Trophoblast cell (in vitro differentiated cells and primary cell): ENCODE measurements at regions not wholly inside any gene's neighbourhood (a gene's known extent, or its start where the extent isn't known, plus 50 kb on each side); places are given as distances from the start of the nearest gene placed in this dataset.

ENCODE experiments used
- DNase-seq, 2 donors: peaks; one replicate each; pipeline ENCODE4 v3.0.0-alpha.2; 2016
- H2AFZ ChIP-seq: 2 replicates; pipeline ENCODE4 v1.6.1; 2013; ENCODE audit warnings: low read length, moderate library complexity, mild to moderate bottlenecking; ENCODE audit not compliant: insufficient read depth, poor library complexity
- H2AK5ac ChIP-seq: 2 replicates; pipeline ENCODE4 v1.6.1; 2013; ENCODE audit warnings: mild to moderate bottlenecking, low read length
- H2BK120ac ChIP-seq: 2 replicates; pipeline ENCODE4 v1.6.1; 2013; ENCODE audit warnings: low read length, mild to moderate bottlenecking, moderate library complexity; ENCODE audit not compliant: insufficient read depth, poor library complexity
- H2BK12ac ChIP-seq: 2 replicates; pipeline ENCODE4 v1.6.1; 2013; ENCODE audit warnings: mild to moderate bottlenecking, low read length, moderate library complexity
- H2BK5ac ChIP-seq: 2 replicates; pipeline ENCODE4 v1.6.1; 2013; ENCODE audit warnings: low read length, low read depth, moderate library complexity, mild to moderate bottlenecking; ENCODE audit not compliant: poor library complexity
- H3K14ac ChIP-seq: 2 replicates; pipeline ENCODE4 v1.6.1; 2013; ENCODE audit warnings: mild to moderate bottlenecking, low read length
- H3K18ac ChIP-seq: 2 replicates; pipeline ENCODE4 v1.6.1; 2013; ENCODE audit warnings: mild to moderate bottlenecking, low read length
- H3K23ac ChIP-seq: 2 replicates; pipeline ENCODE4 v1.6.1; 2013; ENCODE audit warnings: low read length
- H3K27ac ChIP-seq: 2 replicates; pipeline ENCODE4 v1.5.1; 2013; ENCODE audit warnings: low read depth, mild to moderate bottlenecking, inconsistent platforms, low read length, moderate library complexity
- H3K27me3 ChIP-seq: 2 replicates; pipeline ENCODE4 v1.6.1; 2013; ENCODE audit warnings: inconsistent platforms, mild to moderate bottlenecking, low read length, moderate library complexity; ENCODE audit not compliant: insufficient read depth
- H3K36me3 ChIP-seq, 2 experiments: 1 replicate in 1 of 2; 2 replicates in 1 of 2; pipeline ENCODE4 v1.6.1; 2013; ENCODE audit warnings: low read length in 2 of 2, mild to moderate bottlenecking in 2 of 2, moderate library complexity in 1 of 2; ENCODE audit not compliant: insufficient read depth in 2 of 2, control insufficient read depth in 1 of 2
- H3K4ac ChIP-seq: 2 replicates; pipeline ENCODE4 v1.6.1; 2013; ENCODE audit warnings: low read depth, mild to moderate bottlenecking, low read length, moderate library complexity
- H3K4me1 ChIP-seq, 2 experiments: 1 replicate in 1 of 2; 2 replicates in 1 of 2; pipeline ENCODE4 v1.6.1; 2013; ENCODE audit warnings: low read length in 2 of 2, mild to moderate bottlenecking in 2 of 2, moderate library complexity in 1 of 2; ENCODE audit not compliant: insufficient read depth in 2 of 2, control insufficient read depth in 1 of 2
- H3K4me2 ChIP-seq: 2 replicates; pipeline ENCODE4 v1.6.1; 2013; ENCODE audit warnings: inconsistent platforms, mild to moderate bottlenecking, low read length, moderate library complexity
- H3K4me3 ChIP-seq: 2 replicates; pipeline ENCODE4 v1.5.1; 2013; ENCODE audit warnings: mild to moderate bottlenecking, low read depth, low read length, inconsistent platforms
- H3K79me1 ChIP-seq: one replicate; pipeline ENCODE4 v1.6.1; 2013; ENCODE audit warnings: low read length
- H3K79me2 ChIP-seq: 2 replicates; pipeline ENCODE4 v1.6.1; 2013; ENCODE audit warnings: low read length, mild to moderate bottlenecking; ENCODE audit not compliant: control insufficient read depth, insufficient read depth, poor library complexity
- H3K9ac ChIP-seq: 2 replicates; pipeline ENCODE4 v1.6.1; 2013; ENCODE audit warnings: mild to moderate bottlenecking, low read length
- H3K9me3 ChIP-seq: 2 replicates; pipeline ENCODE4 v1.6.1; 2013; ENCODE audit warnings: low read depth, mild to moderate bottlenecking, control low read depth, inconsistent platforms, low read length; ENCODE audit not compliant: insufficient read depth
- H4K12ac ChIP-seq: 2 replicates; pipeline ENCODE4 v1.6.1; 2013; ENCODE audit warnings: low read depth, mild to moderate bottlenecking, low read length, moderate library complexity
- H4K8ac ChIP-seq: 2 replicates; pipeline ENCODE4 v1.6.1; 2013; ENCODE audit warnings: low read depth, mild to moderate bottlenecking, low read length, moderate library complexity
- H4K91ac ChIP-seq: one replicate; pipeline ENCODE4 v1.6.1; 2013; ENCODE audit warnings: low read depth, mild to moderate bottlenecking, low read length, moderate library complexity
- WGBS: extraction: QIAGEN DNeasy Blood & Tissue Kit; methylation state at CpG from one replicate; pipeline ENCODE4 v1.1.7; 2013; ENCODE audit warnings: missing lambda C conversion rate; ENCODE audit not compliant: insufficient read length, insufficient coverage; ENCODE audit errors: extremely low coverage; 5-methylcytosine and 5-hydroxymethylcytosine counted together

DNA sequence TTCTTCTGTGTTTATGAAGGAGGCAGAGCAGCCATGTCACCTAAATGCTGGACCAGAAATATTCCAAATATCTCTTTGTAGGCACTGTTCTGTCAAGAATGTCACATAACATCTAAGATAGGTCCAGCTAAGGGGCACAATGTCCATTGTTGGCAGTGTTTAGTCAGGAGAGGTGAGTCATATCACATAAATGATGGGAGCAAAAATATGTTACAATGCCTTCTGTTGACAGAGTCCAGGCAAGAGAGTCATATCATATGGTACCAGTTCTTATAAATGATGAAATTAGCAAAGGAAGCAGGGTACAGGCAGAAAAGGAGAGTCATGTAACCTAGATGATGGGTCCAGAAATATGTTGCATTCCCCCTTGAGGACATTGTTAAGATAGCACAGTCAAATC is 904.4 kb upstream of the AMELY start:
- Histone ChIP-seq H3K27me3 (no peaks in the 10 kb centered on the region), H2AFZ (no peak overlapping the region), H3K14ac (no peak overlapping the region), H3K9me3 (no peaks in the 10 kb centered on the region), H3K79me1 (peaks cover 2% of the 10 kb centered on the region), H3K18ac (no peak overlapping the region), H3K79me2 (no peaks in the 10 kb centered on the region), H2AK5ac (no peak overlapping the region), H3K4me1 (no peaks in the 10 kb centered on the region), H3K4me2 (no peak overlapping the region), H3K4me3 (no peak overlapping the region), H3K27ac (no peak overlapping the region), H4K12ac (no peak overlapping the region), H2BK120ac (no peak overlapping the region), H2BK5ac (no peak overlapping the region), H3K36me3 (no peaks in the 10 kb centered on the region), H4K91ac (no peak overlapping the region), H3K4ac (no peak overlapping the region), H3K9ac (no peak overlapping the region), H4K8ac (no peak overlapping the region), H3K23ac (no peak overlapping the region), H2BK12ac (no peak overlapping the region)
- no peak for DNase-seq

DNA sequence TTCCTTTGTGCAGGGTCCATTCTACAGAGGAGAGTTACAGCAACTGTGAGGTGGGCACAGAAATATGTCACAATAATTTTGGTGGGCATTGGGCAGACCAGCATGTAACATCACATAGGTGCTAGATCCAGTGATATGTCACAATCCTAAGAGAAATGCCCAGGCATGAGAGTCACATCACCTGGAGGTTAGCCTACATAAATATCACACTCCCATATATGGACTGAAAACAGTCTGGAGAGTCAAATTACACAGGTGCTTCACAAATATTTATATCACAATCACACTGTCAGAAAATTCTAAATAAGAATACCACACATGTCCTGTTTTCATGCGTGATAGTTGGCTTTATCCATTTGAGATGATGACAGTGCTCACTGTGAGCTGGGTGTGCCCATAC is 903.7 kb upstream of the AMELY start:
- H3K4me3 ChIP-seq = no peak overlapping the region
- H2BK5ac ChIP-seq = no peak overlapping the region
- H3K79me1 ChIP-seq = peaks cover 2% of the 10 kb centered on the region
- H3K27ac ChIP-seq = no peak overlapping the region
- H3K4ac ChIP-seq = no peak overlapping the region
- no peak overlapping the region for H2BK12ac ChIP-seq
- no peak for DNase-seq
- H3K4me1 ChIP-seq = no peaks in the 10 kb centered on the region
- H3K79me2 ChIP-seq = no peaks in the 10 kb centered on the region
- H3K9ac ChIP-seq = no peak overlapping the region
- no peak overlapping the region for H4K8ac ChIP-seq
- no peak overlapping the region for H3K14ac ChIP-seq
- H4K12ac ChIP-seq = no peak overlapping the region
- H2BK120ac ChIP-seq = no peak overlapping the region
- H3K4me2 ChIP-seq = no peak overlapping the region
- H3K9me3 ChIP-seq = no peaks in the 10 kb centered on the region
- H3K23ac ChIP-seq = no peak overlapping the region
- H3K36me3 ChIP-seq = no peaks in the 10 kb centered on the region
- no CpG with 5 or more reads among the region's 1 CpG for WGBS
- H2AK5ac ChIP-seq = no peak overlapping the region
- no peak overlapping the region for H4K91ac ChIP-seq
- no peak overlapping the region for H2AFZ ChIP-seq
- H3K27me3 ChIP-seq = no peaks in the 10 kb centered on the region
- H3K18ac ChIP-seq = no peak overlapping the region

DNA sequence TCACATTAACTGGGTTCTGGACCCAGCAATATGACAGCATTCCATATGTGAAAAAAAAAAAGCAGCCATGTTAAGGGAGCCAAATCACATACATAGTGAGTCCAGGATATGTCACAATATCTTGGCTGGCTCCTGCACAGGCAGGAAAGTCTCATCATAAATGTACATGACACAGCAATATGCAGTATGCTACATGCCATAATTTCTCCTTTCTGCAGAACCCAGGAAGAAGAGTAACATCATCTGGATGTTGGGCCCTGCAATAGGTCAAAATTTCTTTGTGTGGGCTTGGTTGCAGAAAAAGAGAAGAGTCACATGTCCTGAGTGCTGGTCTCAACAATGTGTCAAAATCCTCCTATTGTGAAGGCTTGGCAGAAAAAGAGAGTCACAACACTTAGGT is 902.8 kb upstream of the AMELY start:
- H3K18ac ChIP-seq = no peak overlapping the region
- no peak overlapping the region for H3K23ac ChIP-seq
- H2AFZ ChIP-seq = no peak overlapping the region
- no peak overlapping the region for H3K27ac ChIP-seq
- H4K91ac ChIP-seq = no peak overlapping the region
- no peak overlapping the region for H2AK5ac ChIP-seq
- H4K8ac ChIP-seq = no peak overlapping the region
- H3K4me2 ChIP-seq = no peak overlapping the region
- H3K14ac ChIP-seq = no peak overlapping the region
- no peak overlapping the region for H2BK120ac ChIP-seq
- H3K79me1 ChIP-seq = peaks cover 2% of the 10 kb centered on the region
- H3K4ac ChIP-seq = no peak overlapping the region
- no peak overlapping the region for H2BK5ac ChIP-seq
- no peak overlapping the region for H3K4me3 ChIP-seq
- no peak overlapping the region for H4K12ac ChIP-seq
- no peaks in the 10 kb centered on the region for H3K79me2 ChIP-seq
- no peaks in the 10 kb centered on the region for H3K9me3 ChIP-seq
- no peaks in the 10 kb centered on the region for H3K27me3 ChIP-seq
- no peak overlapping the region for H2BK12ac ChIP-seq
- no peaks in the 10 kb centered on the region for H3K36me3 ChIP-seq
- no peak overlapping the region for H3K9ac ChIP-seq
- no peak for DNase-seq
- no peaks in the 10 kb centered on the region for H3K4me1 ChIP-seq

- H3K4ac ChIP-seq = no peak overlapping the region
- H3K9ac ChIP-seq = no peak overlapping the region
- no peaks in the 10 kb centered on the region for H3K36me3 ChIP-seq
- no peak overlapping the region for H3K18ac ChIP-seq
- H2BK120ac ChIP-seq = no peak overlapping the region
- H4K91ac ChIP-seq = no peak overlapping the region
- no peak overlapping the region for H2AFZ ChIP-seq
- no peak overlapping the region for H4K8ac ChIP-seq
- no peak overlapping the region for H3K14ac ChIP-seq
- H3K79me2 ChIP-seq = no peaks in the 10 kb centered on the region
- H2BK5ac ChIP-seq = no peak overlapping the region
- no CpG with 5 or more reads among the region's 1 CpG for WGBS
- no peak overlapping the region for H3K4me2 ChIP-seq
- no peak overlapping the region for H2BK12ac ChIP-seq
- H3K27me3 ChIP-seq = no peaks in the 10 kb centered on the region
- no peaks in the 10 kb centered on the region for H3K9me3 ChIP-seq
- H3K79me1 ChIP-seq = no peaks in the 10 kb centered on the region
- no peak overlapping the region for H3K27ac ChIP-seq
- DNase-seq = no peak
- no peak overlapping the region for H3K23ac ChIP-seq
- no peak overlapping the region for H4K12ac ChIP-seq
- H3K4me1 ChIP-seq = no peaks in the 10 kb centered on the region
- no peak overlapping the region for H3K4me3 ChIP-seq
- H2AK5ac ChIP-seq = no peak overlapping the region
These were observed 898.8 kb upstream of the AMELY start for GRCh38 chrY:7810359-7810758.

DNA sequence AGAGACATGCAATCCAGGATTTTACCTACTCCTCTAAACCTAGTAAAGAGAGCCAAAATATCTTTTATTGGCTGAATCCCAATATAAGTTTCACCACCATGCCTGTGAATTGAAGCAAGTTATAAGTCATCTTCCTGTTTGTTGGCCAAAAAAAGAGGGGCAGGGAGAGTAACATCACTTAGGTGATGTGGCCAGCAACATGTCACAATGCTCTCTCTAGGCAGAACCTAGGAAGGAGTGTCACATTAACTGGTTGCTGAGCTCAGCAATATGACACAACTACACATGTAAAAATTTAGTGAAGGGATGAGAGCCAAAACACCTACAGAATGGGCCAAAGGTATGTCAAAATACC is 895.9 kb upstream of the AMELY start:
- no peaks in the 10 kb centered on the region for H3K79me1 ChIP-seq
- no peak overlapping the region for H3K9ac ChIP-seq
- no peaks in the 10 kb centered on the region for H3K9me3 ChIP-seq
- H2AFZ ChIP-seq = no peak overlapping the region
- H2BK12ac ChIP-seq = peak overlapping the region; percentile 31
- no peak overlapping the region for H2BK5ac ChIP-seq
- H3K27ac ChIP-seq = no peak overlapping the region
- no peak overlapping the region for H3K4me3 ChIP-seq
- peak overlapping the region; percentile 24 for H4K91ac ChIP-seq
- H3K14ac ChIP-seq = no peak overlapping the region
- no peaks in the 10 kb centered on the region for H3K36me3 ChIP-seq
- H3K27me3 ChIP-seq = no peaks in the 10 kb centered on the region
- H3K4me1 ChIP-seq = no peaks in the 10 kb centered on the region
- no peak overlapping the region for H3K23ac ChIP-seq
- no peak overlapping the region for H2BK120ac ChIP-seq
- H3K79me2 ChIP-seq = no peaks in the 10 kb centered on the region
- no peak overlapping the region for H3K4me2 ChIP-seq
- H2AK5ac ChIP-seq = no peak overlapping the region
- no peak overlapping the region for H3K18ac ChIP-seq
- H4K8ac ChIP-seq = no peak overlapping the region
- no peak overlapping the region for H3K4ac ChIP-seq
- DNase-seq = no peak
- H4K12ac ChIP-seq = no peak overlapping the region
